ENCODE measurements at regions not wholly inside any gene's neighbourhood (a gene's known extent, or its start where the extent isn't known, plus 50 kb on each side); places are given as distances from the start of the nearest gene placed in this dataset.
"Not testable (repeated sequence)": the region's sequence is repeated elsewhere in the genome, so short reads cannot be mapped to it uniquely, and the experiment has no call there.

GRCh38 chr13:58313219-58313618 lies 681.7 kb downstream of the PCDH17 start:
- Mint-ChIP-seq H3K36me3 (no peaks in the 10 kb centered on the region), H3K27me3 (ENCODE audit: low read depth in 3 of 3) (no peaks in the 10 kb centered on the region)

DNA sequence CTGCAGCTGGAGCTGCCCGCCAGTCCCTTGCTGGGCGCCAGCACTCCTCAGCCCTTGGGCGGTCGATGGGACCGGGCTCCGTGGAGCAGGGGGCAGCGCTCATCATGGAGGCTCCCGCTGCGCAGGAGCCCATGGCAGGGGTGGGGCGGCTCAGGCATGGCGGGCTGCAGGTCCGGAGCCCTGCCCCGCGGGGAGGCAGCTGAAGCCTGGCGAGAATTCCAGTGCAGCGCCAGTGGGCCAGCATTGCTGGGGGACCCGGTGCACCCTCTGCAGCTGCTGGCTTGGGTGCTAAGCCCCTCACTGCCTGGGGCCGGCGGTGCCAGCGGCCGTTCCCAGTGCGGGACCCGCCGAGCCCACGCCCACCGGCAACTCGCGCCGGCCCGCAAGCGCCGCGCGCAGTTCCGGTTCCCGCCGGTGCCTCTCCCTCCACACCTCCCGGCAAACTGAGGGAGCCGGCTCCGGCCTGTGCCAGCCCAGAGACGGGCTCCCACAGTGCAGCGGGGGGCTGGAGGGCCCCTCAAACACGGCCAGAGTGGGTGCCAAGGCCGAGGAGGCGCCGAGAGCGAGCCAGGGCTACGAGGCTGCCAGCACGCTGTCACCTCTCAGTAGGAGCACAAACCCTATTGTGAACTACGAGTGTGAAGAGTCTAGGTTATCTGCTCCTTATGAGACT lies 687.1 kb downstream of the PCDH17 start:
- Mint-ChIP-seq H3K9me3 (peaks cover 12 to 33% (median 18%) of the 10 kb centered on the region in 6 donors), H3K4me1 (no peaks in the 10 kb centered on the region), H3K27ac (no peak overlapping the region), H3K27me3 (ENCODE audit: low read depth in 3 of 3) (no peaks in the 10 kb centered on the region), H3K36me3 (no peaks in the 10 kb centered on the region), H3K4me3 (no peak overlapping the region)
- no peak for DNase-seq

More at GRCh38 chr13:58313219-58313618, 681.7 kb downstream of the PCDH17 start:
- Mint-ChIP-seq H3K9me3 (peaks cover 17 to 34% (median 22%) of the 10 kb centered on the region in 6 donors), H3K4me1 (no peaks in the 10 kb centered on the region), H3K27ac (no peak overlapping the region), H3K4me3 (no peak overlapping the region)
- no peak for DNase-seq

DNA sequence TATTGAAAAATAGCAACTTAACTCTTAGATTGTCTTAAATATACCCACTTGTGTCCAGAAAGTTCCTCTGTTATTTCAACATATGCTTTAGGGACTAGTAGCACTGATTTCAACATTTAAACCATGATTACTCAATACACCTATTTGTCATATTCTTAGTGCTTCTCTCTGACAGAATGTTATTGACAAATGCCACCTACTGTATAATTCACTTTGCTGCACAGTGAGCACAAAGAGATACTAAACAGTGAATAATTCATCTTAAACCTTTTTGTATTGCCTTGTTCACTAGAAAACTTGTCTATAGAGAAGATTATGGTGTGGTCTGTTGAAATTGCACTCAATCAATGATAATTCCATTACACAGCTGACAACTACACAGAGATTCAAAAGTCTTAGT lies 692.6 kb downstream of the PCDH17 start:
- peaks cover 0 to 25% (median 9%) of the 10 kb centered on the region in 6 donors for H3K9me3 Mint-ChIP-seq
- H3K27ac Mint-ChIP-seq: no peak overlapping the region
- no peak for DNase-seq
- no peak overlapping the region for H3K4me3 Mint-ChIP-seq
- no peaks in the 10 kb centered on the region for H3K27me3 Mint-ChIP-seq (ENCODE audit: low read depth in 3 of 3)
- no peaks in the 10 kb centered on the region for H3K36me3 Mint-ChIP-seq
- H3K4me1 Mint-ChIP-seq: no peaks in the 10 kb centered on the region

DNA sequence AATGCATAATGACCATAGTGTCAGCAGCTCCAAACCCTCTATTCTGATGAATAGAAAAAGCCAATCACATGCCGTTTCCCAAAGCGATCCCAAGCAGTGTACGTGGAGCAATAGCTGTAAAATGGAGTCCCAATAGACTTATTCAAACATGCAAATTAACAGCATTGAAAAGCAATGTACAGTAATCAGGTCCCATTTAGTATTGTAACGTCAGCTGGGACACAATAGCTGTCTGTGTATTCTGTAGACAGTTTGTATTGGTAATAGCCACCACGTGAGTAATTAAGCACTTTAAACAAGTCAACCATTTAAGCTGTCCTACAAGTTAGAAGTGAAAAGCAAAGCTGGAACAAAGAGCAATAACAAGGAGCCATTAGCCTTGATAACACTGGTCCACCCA lies 698.2 kb downstream of the PCDH17 start:
- Mint-ChIP-seq H3K9me3 (peaks cover 10 to 32% (median 13%) of the 10 kb centered on the region in 6 donors), H3K4me3 (no peak overlapping the region), H3K27ac (no peak overlapping the region), H3K27me3 (ENCODE audit: low read depth in 3 of 3) (peaks cover 0 to 1% (median 0%) of the 10 kb centered on the region in 3 donors), H3K4me1 (no peaks in the 10 kb centered on the region), H3K36me3 (no peaks in the 10 kb centered on the region)
- no peak for DNase-seq

DNA sequence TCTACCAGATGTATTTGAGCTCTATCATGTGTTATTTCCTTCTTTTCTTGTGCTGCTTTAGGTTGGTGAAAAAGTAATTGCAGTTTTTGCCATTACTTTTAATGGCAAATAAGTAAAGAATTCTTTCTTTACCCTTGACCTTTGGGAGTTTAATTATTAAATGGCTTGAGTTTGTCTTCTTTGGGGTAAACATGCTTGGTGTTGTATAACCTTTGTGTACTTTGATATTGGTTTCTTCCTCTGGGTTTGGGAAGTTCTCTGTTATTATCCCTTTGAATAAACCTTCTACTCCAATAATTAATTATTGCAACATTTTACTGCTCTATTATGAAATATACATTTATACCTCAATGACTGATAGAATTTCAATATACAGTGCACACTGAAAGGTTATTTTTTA lies 709.4 kb downstream of the PCDH17 start:
- Mint-ChIP-seq H3K36me3 (peaks cover 0 to 4% (median 3%) of the 10 kb centered on the region in 3 donors), H3K4me3 (no peak overlapping the region), H3K27ac (no peak overlapping the region), H3K4me1 (no peaks in the 10 kb centered on the region), H3K9me3 (peaks cover 6 to 60% (median 38%) of the 10 kb centered on the region in 6 donors), H3K27me3 (ENCODE audit: low read depth in 3 of 3) (peaks cover 0 to 2% (median 0%) of the 10 kb centered on the region in 3 donors)
- no peak for DNase-seq

- Mint-ChIP-seq H3K4me3 (no peak overlapping the region), H3K27ac (no peak overlapping the region), H3K4me1 (no peaks in the 10 kb centered on the region), H3K27me3 (ENCODE audit: low read depth in 3 of 3) (peaks cover 0 to 2% (median 0%) of the 10 kb centered on the region in 3 donors), H3K9me3 (peaks cover 9 to 57% (median 37%) of the 10 kb centered on the region in 6 donors), H3K36me3 (peaks cover 0 to 4% (median 3%) of the 10 kb centered on the region in 3 donors)
- DNase-seq: no peak
Observed at GRCh38 chr13:58341318-58341717, 709.8 kb downstream of the PCDH17 start.

DNA sequence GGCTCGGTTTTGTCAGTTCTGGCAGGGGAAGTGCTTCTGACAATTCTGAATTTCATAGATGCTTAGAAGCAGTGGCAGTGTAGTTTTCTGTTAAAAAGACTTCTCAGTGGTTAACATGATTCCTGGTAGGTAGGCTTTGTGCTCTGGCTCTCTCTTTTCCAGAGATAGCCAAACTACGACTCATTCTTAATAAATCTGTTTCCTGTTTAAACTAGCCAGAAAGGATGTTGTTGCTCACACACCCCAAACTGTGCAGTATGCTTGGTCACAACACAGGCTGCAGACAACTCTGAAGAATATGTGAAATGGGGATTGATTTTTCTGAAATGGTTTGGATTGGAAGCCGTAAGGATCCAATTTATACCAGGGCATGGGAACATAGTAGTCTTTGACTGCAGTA lies 711.5 kb downstream of the PCDH17 start:
- Mint-ChIP-seq H3K27ac (no peak overlapping the region), H3K4me1 (no peaks in the 10 kb centered on the region), H3K9me3 (peaks cover 9 to 48% (median 31%) of the 10 kb centered on the region in 6 donors), H3K27me3 (ENCODE audit: low read depth in 3 of 3) (peaks cover 0 to 2% (median 0%) of the 10 kb centered on the region in 3 donors), H3K4me3 (no peak overlapping the region), H3K36me3 (peaks cover 0 to 4% (median 3%) of the 10 kb centered on the region in 3 donors)
- no peak for DNase-seq

- H3K27me3 Mint-ChIP-seq (ENCODE audit: low read depth in 3 of 3); DNase-seq; H3K27ac Mint-ChIP-seq; H3K4me1 Mint-ChIP-seq; H3K4me3 Mint-ChIP-seq; H3K36me3 Mint-ChIP-seq: not testable (repeated sequence)
- peaks cover 13 to 34% (median 32%) of the 10 kb centered on the region in 6 donors for H3K9me3 Mint-ChIP-seq
Observed at GRCh38 chr13:58352100-58352499, 720.6 kb downstream of the PCDH17 start.

GRCh38 chr13:58369936-58370335 lies 738.4 kb downstream of the PCDH17 start:
- no peaks in the 10 kb centered on the region for H3K36me3 Mint-ChIP-seq
- H3K4me1 Mint-ChIP-seq: no peaks in the 10 kb centered on the region
- DNase-seq: no peak
- peaks cover 4 to 70% (median 36%) of the 10 kb centered on the region in 6 donors for H3K9me3 Mint-ChIP-seq
- no peak overlapping the region for H3K27ac Mint-ChIP-seq
- H3K27me3 Mint-ChIP-seq (ENCODE audit: low read depth in 3 of 3): no peaks in the 10 kb centered on the region
- H3K4me3 Mint-ChIP-seq: no peak overlapping the region

- Mint-ChIP-seq H3K4me1 (no peaks in the 10 kb centered on the region), H3K27me3 (ENCODE audit: low read depth in 3 of 3) (no peaks in the 10 kb centered on the region), H3K27ac (no peak overlapping the region), H3K9me3 (peaks cover 5 to 50% (median 30%) of the 10 kb centered on the region in 6 donors), H3K4me3 (no peak overlapping the region), H3K36me3 (no peaks in the 10 kb centered on the region)
- no peak for DNase-seq
Observed at GRCh38 chr13:58376349-58376748, 744.8 kb downstream of the PCDH17 start.

GRCh38 chr13:58376775-58377174 lies 745.2 kb downstream of the PCDH17 start:
- peaks cover 5 to 47% (median 28%) of the 10 kb centered on the region in 6 donors for H3K9me3 Mint-ChIP-seq
- no peak overlapping the region for H3K27ac Mint-ChIP-seq
- no peaks in the 10 kb centered on the region for H3K27me3 Mint-ChIP-seq (ENCODE audit: low read depth in 3 of 3)
- no peaks in the 10 kb centered on the region for H3K4me1 Mint-ChIP-seq
- no peaks in the 10 kb centered on the region for H3K36me3 Mint-ChIP-seq
- no peak for DNase-seq
- H3K4me3 Mint-ChIP-seq: no peak overlapping the region

GRCh38 chr13:58379221-58379620 lies 747.7 kb downstream of the PCDH17 start:
- peaks cover 5 to 32% (median 15%) of the 10 kb centered on the region in 6 donors for H3K9me3 Mint-ChIP-seq
- no peak for DNase-seq
- no peak overlapping the region for H3K27ac Mint-ChIP-seq
- H3K4me3 Mint-ChIP-seq: no peak overlapping the region
- no peaks in the 10 kb centered on the region for H3K4me1 Mint-ChIP-seq
- no peaks in the 10 kb centered on the region for H3K36me3 Mint-ChIP-seq
- no peaks in the 10 kb centered on the region for H3K27me3 Mint-ChIP-seq (ENCODE audit: low read depth in 3 of 3)

DNA sequence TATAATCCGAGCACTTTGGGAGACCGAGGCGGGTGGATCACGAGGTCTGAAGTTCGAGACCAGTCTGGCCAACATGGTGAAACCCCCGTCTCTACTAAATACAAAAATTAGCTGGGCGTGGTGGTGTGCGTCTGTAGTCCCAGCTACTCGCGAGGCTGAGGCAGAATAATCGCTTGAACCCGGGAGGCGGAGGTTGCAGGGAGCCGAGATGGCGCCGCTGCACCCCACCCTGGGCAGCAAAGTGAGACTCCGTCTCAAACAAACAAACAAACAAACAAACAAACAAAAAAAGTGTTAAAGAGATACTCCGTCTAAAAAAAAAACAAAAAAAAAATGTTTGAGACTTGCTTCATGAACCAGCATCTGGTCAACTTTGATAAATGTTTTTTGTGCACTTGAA lies 753.8 kb downstream of the PCDH17 start:
- H3K27me3 Mint-ChIP-seq (ENCODE audit: low read depth in 3 of 3); DNase-seq; H3K27ac Mint-ChIP-seq; H3K36me3 Mint-ChIP-seq; H3K4me1 Mint-ChIP-seq; H3K4me3 Mint-ChIP-seq: not testable (repeated sequence)
- H3K9me3 Mint-ChIP-seq: peaks cover 6 to 25% (median 15%) of the 10 kb centered on the region in 6 donors

DNA sequence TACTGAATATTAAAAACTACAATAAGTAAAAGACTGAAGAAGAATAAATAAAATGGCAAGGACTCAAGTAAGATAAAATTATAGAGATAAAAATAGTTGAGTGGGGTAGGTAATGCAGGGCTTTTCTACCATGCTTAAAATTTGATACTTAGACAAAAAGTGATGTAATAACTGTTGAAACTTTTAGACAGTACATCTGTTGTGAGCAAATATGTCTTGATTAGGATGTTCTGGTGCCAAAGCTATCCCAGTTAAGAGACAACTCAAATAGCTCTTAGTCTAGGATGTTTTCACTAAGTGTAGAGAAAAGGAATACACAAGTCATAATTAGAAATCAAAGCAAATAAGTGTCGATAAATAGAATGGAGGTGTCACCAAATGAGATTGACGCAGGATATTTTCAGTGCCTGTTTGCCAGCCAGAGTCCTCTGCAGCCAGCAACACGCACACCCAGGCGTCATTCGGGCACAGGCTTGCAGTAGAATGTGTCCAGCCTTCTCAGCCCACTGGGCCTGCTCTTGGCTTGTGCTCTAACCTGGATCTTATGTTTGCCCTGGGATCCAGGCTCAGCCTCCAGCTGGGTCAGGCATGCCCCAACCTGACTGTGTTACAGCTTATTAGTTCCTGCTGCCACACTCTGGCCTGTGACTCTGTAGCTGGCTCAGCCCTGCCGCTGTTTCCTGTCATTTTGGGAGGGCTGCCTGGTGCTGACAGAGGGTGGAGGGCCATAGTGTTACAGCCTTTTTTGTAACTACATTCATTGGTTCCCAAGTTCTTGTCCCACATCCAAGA lies 766.2 kb downstream of the PCDH17 start:
- H3K36me3 Mint-ChIP-seq: no peaks in the 10 kb centered on the region
- H3K27me3 Mint-ChIP-seq (ENCODE audit: low read depth in 3 of 3): peaks cover 0 to 3% (median 0%) of the 10 kb centered on the region in 3 donors
- no peak for DNase-seq
- no peak overlapping the region for H3K27ac Mint-ChIP-seq
- no peak overlapping the region for H3K4me3 Mint-ChIP-seq
- peaks cover 14 to 74% (median 31%) of the 10 kb centered on the region in 6 donors for H3K9me3 Mint-ChIP-seq
- no peaks in the 10 kb centered on the region for H3K4me1 Mint-ChIP-seq

Data from immature natural killer cell (primary cell).